Smooth muscle cell (in vitro differentiated cells): ENCODE measurements at regions not wholly inside any gene's neighbourhood (a gene's known extent, or its start where the extent isn't known, plus 50 kb on each side); places are given as distances from the start of the nearest gene placed in this dataset.

ENCODE experiments used
- DNase-seq: peaks from one replicate; lab custom pipeline; 2025; ENCODE audit not compliant: unreplicated experiment; lab: John Stamatoyannopoulos, UW
- H2AFZ ChIP-seq: fragments of 200-600 bp; sonication (generic); 2 replicates; pipeline ENCODE4 v1.6.0; 2016; ENCODE audit warnings: antibody characterized with exemption, low read depth, mild to moderate bottlenecking
- H3F3A ChIP-seq: fragments of 200-600 bp; sonication (generic); 2 replicates; pipeline ENCODE4 v1.6.0; 2017; ENCODE audit warnings: antibody characterized with exemption, low read depth
- H3K27ac ChIP-seq: fragments of 200-600 bp; sonication (generic); 2 replicates; pipeline ENCODE4 v1.5.1; 2016; ENCODE audit warnings: low read depth, mild to moderate bottlenecking
- H3K27me3 ChIP-seq: fragments of 200-600 bp; sonication (generic); 2 replicates; pipeline ENCODE4 v1.6.1; 2016; ENCODE audit warnings: low read depth, mild to moderate bottlenecking
- H3K36me3 ChIP-seq: fragments of 200-600 bp; sonication (generic); 2 replicates; pipeline ENCODE4 v1.5.1; 2016; ENCODE audit warnings: low read depth
- H3K4me1 ChIP-seq: fragments of 200-600 bp; sonication (generic); 2 replicates; pipeline ENCODE4 v1.5.1; 2016; ENCODE audit warnings: low read depth
- H3K4me2 ChIP-seq: fragments of 200-600 bp; sonication (generic); 2 replicates; pipeline ENCODE4 v1.6.0; 2016; ENCODE audit warnings: mild to moderate bottlenecking
- H3K4me3 ChIP-seq: fragments of 200-600 bp; sonication (generic); 2 replicates; pipeline ENCODE4 v1.5.1; 2016; ENCODE audit warnings: mild to moderate bottlenecking
- H3K79me2 ChIP-seq: fragments of 200-600 bp; sonication (generic); 2 replicates; pipeline ENCODE4 v1.6.0; 2016; ENCODE audit warnings: low read depth, mild to moderate bottlenecking
- H3K9ac ChIP-seq: fragments of 200-600 bp; sonication (generic); 2 replicates; pipeline ENCODE4 v1.6.0; 2016; ENCODE audit warnings: low read depth
- H3K9me3 ChIP-seq: fragments of 200-600 bp; sonication (generic); replicated peaks from 2 replicates; pipeline ENCODE4 v1.5.1; 2016; ENCODE audit warnings: low read depth
- H4K20me1 ChIP-seq: fragments of 200-600 bp; sonication (generic); 2 replicates; pipeline ENCODE4 v1.6.0; 2016; ENCODE audit warnings: low read depth
- WGBS: methylation state at CpG from one replicate; pipeline ENCODE4 v1.1.7; 2016; ENCODE audit warnings: low lambda C conversion rate; 5-methylcytosine and 5-hydroxymethylcytosine counted together
- TF ChIP-seq, protein P1 (sequence below): fragments of 200-600 bp; sonication (generic); IDR thresholded peaks from 2 replicates; pipeline ENCODE4 v1.5.1; 2017; ENCODE audit warnings: borderline replicate concordance, mild to moderate bottlenecking, antibody characterized with exemption; ENCODE audit not compliant: insufficient read depth, poor library complexity, severe bottlenecking

DNA sequence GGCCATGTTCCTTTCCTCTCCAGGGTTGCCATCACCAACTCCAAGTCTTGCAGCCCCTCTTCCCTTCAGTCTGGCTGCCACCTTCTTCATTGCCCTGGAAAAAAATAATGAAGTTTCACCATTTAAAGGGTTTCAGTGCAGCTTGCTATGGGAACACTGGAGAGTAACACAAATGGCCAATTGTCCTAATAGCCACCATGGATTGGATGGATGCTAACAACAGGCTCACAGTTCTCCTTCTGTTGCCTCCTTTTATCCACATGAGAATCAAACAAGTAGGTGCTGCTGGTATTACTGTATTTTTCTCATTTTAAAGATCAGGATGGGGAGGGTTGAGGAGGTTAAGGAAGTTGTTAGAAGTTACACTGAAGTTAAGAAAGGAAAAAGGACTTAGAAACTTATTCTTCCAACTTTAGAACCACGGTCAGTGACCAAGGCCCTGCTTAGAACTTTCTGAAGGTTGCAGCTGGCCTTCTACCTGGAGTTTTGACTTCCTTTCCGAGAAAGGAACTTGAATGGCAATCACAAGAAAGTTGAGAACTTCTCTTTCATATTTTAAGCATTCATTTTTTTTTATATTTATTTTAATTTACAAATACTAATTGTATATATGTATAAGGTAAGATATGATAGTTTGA, 198.0 kb upstream of the MAF start:
- TF ChIP-seq, protein P1, sequence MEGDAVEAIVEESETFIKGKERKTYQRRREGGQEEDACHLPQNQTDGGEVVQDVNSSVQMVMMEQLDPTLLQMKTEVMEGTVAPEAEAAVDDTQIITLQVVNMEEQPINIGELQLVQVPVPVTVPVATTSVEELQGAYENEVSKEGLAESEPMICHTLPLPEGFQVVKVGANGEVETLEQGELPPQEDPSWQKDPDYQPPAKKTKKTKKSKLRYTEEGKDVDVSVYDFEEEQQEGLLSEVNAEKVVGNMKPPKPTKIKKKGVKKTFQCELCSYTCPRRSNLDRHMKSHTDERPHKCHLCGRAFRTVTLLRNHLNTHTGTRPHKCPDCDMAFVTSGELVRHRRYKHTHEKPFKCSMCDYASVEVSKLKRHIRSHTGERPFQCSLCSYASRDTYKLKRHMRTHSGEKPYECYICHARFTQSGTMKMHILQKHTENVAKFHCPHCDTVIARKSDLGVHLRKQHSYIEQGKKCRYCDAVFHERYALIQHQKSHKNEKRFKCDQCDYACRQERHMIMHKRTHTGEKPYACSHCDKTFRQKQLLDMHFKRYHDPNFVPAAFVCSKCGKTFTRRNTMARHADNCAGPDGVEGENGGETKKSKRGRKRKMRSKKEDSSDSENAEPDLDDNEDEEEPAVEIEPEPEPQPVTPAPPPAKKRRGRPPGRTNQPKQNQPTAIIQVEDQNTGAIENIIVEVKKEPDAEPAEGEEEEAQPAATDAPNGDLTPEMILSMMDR: no peak
- DNase-seq: no peak
- Histone ChIP-seq H4K20me1 (no peaks in the 10 kb centered on the region), H3K79me2 (no peaks in the 10 kb centered on the region), H3K9ac (no peak overlapping the region), H3K27ac (no peak overlapping the region), H2AFZ (no peak overlapping the region), H3K27me3 (no peaks in the 10 kb centered on the region), H3K4me1 (no peaks in the 10 kb centered on the region), H3K9me3 (no peaks in the 10 kb centered on the region), H3K36me3 (no peaks in the 10 kb centered on the region), H3K4me3 (no peak overlapping the region), H3K4me2 (no peak overlapping the region), H3F3A (no peaks in the 10 kb centered on the region)
- WGBS: 94% methylated on average over 2 of the region's 2 CpGs

DNA sequence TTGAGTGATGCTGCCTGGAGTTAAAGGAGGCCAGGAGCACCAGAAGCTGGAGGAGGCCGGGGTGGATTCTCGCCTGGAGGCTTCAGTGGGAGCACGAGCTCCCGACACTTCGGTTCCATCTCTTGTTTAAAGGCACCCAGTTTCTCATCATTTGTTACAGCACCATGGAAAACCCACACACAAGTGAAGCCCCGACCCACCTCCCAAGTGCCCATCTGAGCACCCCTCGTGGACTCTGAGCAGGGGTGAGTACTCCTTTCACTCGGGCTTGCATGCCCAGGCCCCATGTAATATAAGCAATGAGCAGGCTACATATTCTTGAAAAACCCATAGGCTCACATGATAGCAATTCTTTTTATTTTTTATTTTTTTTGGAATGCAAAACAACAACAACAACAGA, 196.9 kb upstream of the MAF start:
- H3K4me1 ChIP-seq: peaks cover 4% of the 10 kb centered on the region
- TF ChIP-seq, protein P1: no peak
- H3K4me3 ChIP-seq: no peak overlapping the region
- no peaks in the 10 kb centered on the region for H3K27me3 ChIP-seq
- no peaks in the 10 kb centered on the region for H3F3A ChIP-seq
- no peak for DNase-seq
- H3K9me3 ChIP-seq: no peaks in the 10 kb centered on the region
- H3K4me2 ChIP-seq: no peak overlapping the region
- H3K36me3 ChIP-seq: no peaks in the 10 kb centered on the region
- H4K20me1 ChIP-seq: no peaks in the 10 kb centered on the region
- 97% methylated on average over 8 of the region's 8 CpGs for WGBS
- no peak overlapping the region for H3K9ac ChIP-seq
- no peak overlapping the region for H2AFZ ChIP-seq
- no peak overlapping the region for H3K27ac ChIP-seq
- no peaks in the 10 kb centered on the region for H3K79me2 ChIP-seq

DNA sequence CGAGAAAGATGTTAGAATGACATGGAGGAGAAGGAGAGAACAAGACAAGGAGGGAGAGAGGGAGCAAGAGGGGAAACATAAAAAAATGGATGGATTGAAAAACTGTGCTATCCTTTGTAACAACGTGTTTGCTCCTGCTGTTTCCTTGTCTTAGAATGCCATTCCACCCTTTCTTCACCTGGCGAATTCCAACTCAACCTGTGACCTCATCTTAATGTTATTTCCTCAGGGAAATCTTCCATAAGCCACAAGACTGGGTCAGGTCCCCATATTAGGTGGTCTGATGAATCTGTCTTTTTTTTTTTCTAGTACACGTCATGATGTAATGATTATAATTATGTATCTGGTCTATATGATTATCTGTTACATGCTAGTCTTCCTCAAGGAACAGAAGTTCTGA, 195.0 kb upstream of the MAF start:
- Histone ChIP-seq H3K4me3 (no peak overlapping the region), H4K20me1 (no peaks in the 10 kb centered on the region), H3K27ac (no peak overlapping the region), H3K79me2 (no peaks in the 10 kb centered on the region), H3K9me3 (no peaks in the 10 kb centered on the region), H2AFZ (no peak overlapping the region), H3F3A (no peaks in the 10 kb centered on the region), H3K4me2 (no peak overlapping the region), H3K36me3 (no peaks in the 10 kb centered on the region), H3K9ac (no peak overlapping the region), H3K27me3 (no peaks in the 10 kb centered on the region), H3K4me1 (peaks cover 5% of the 10 kb centered on the region)
- TF ChIP-seq, protein P1: no peak
- no peak for DNase-seq
- 87% methylated on average over 4 of the region's 4 CpGs for WGBS

DNA sequence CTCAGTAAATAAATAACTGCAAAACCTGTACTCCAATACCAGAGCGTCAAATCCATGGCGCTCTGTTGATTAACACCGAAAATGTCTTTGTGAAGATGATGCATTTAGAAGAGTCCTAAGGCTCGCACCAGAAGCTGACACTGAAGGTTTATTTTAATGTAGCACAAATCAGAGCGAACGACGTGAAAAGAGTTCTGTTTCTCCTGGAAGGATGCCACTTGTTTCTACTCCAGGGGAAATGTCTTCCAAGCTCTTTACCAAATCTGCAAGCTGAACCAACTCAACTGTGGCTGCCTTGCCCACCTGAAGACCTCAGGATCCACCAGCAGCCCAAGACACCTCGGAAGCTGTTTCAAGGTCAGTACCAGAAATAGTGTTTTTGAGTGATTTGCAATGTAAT, 194.4 kb upstream of the MAF start:
- Histone ChIP-seq H3K27ac (no peak overlapping the region), H3K36me3 (no peaks in the 10 kb centered on the region), H2AFZ (no peak overlapping the region), H3K9me3 (no peaks in the 10 kb centered on the region), H3K9ac (no peak overlapping the region), H3K4me1 (peaks cover 5% of the 10 kb centered on the region), H3F3A (no peaks in the 10 kb centered on the region), H3K4me2 (no peak overlapping the region), H3K27me3 (no peaks in the 10 kb centered on the region), H4K20me1 (no peaks in the 10 kb centered on the region), H3K79me2 (no peaks in the 10 kb centered on the region), H3K4me3 (no peak overlapping the region)
- DNase-seq: no peak
- TF ChIP-seq, protein P1: no peak
- WGBS: 91% methylated on average over 8 of the region's 8 CpGs
